ENCODE measurements at regions not wholly inside any gene's neighbourhood (a gene's known extent, or its start where the extent isn't known, plus 50 kb on each side); places are given as distances from the start of the nearest gene placed in this dataset.

GRCh38 chr12:97276661-97277429 lies 185.8 kb upstream of the RMST start:
- peak in 1 of 2 experiments; percentile 19 for DNase-seq

DNA sequence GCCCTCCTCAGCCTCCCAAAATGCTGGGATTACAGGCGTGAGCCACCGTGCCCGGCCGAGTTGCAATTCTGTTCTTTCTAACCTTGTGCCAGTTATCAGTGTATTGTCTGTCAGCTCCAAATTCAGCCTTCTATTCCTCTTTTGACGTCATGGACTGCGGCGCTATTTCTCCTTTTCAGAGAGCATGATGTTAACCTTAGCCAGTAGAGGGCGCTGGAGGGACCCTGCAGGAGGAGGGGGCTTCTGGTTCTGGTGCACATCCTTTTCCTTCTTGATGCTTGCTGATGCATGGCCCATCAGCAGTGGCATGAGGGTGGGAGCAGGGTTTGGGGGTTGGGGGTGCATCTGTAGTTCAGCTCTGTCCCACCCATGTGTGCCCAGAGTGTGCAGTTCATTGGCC lies 179.3 kb upstream of the RMST start:
- peak in 1 of 2 experiments; percentile 25 for DNase-seq

GRCh38 chr12:97288531-97288930 lies 174.1 kb upstream of the RMST start:
- DNase-seq = no peak

DNA sequence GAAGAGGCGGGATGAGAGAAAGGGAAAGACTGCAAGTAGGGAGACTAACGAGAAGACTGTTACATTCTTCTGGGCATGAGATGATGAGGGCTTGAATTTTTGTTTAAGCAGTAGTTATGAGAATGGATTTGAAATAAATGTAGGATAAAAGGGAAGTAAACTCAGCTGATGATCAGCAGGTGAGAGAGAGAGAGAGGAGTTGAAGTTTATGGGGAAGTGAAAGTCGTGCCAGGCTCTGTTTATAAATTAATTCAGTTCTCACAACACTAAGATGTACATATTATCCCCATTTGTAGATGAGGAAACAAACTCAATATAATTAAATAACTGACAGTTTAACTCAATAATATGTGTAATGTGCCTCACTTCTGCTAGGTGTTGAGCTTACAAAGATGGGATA lies 170.0 kb upstream of the RMST start:
- no peak for DNase-seq

DNA sequence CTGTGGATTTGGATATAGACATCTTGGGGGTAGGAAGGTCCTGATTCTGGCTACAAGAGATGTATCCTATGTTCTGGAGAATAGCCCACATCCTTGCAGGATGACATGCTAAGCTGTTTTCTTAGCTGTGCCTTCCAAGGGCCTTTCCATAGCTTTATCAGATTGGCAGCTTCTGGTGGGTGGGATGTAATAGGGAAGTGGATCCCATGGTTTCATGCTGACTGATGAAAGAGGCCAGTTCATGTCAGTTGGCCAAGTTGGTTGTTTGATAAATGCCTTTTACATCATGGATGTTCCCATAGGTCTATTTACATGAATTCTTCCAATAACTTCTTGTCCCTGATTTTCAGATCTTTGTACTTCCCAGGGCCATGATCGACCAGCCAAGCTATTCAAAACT lies 169.1 kb upstream of the RMST start:
- no peak for DNase-seq

DNA sequence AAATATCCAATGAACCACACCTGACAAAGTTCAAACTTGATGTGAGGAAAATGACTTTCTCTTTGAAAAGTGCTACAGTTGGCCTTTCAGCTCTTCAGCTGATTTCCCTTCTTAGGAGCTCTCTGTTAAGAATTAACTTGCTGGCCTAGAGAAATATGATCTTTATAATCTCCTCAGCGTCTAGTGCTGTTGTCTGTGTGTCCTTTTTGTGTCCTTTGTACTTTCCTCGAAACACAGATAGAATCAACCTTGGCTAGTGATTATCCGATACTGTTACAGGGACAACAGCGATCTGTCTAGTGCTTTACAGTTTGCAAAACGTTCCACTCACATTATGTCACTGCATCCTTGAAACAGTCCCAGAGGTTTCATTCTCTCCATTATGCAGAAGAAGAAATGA lies 162.8 kb upstream of the RMST start:
- no peak for DNase-seq

DNA sequence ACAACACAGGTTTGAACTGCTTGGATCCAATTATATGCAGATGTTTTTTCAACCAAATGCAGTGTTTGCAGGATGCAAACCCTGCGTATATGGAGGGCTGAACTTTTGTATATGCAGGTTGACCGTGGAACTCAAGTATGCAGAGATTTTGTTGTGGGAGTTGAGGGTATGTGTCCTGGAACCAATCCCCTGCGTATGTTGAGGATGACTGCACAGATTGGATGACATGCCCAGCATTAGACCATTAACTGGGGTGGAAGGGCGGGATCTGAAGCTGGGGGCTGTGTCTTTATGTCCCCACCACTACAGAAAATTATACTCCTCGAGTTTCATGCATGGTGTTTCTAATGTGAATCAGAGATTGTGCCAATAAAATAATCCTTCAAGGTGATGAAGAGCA lies 162.2 kb upstream of the RMST start:
- DNase-seq = no peak

DNA sequence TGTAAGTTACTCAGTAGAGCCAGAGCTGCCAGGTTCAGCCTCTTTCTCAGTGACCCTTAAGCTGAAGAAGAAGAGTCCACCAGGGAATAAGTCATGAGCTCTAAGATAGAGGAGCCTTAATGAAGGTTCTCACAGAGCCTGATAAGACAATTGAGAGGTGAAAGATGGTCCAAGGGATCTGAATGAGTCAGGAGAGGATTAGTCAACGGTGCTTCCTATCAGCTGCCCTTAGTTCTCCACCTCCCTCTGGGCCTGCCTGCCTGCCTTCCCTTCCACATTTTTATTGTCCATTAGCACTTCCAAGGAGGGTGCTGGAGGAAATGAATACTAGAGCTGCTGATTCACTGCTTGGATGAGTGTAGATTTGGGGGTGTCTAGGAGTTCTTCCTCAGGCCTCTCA lies 161.7 kb upstream of the RMST start:
- no peak for DNase-seq

DNA sequence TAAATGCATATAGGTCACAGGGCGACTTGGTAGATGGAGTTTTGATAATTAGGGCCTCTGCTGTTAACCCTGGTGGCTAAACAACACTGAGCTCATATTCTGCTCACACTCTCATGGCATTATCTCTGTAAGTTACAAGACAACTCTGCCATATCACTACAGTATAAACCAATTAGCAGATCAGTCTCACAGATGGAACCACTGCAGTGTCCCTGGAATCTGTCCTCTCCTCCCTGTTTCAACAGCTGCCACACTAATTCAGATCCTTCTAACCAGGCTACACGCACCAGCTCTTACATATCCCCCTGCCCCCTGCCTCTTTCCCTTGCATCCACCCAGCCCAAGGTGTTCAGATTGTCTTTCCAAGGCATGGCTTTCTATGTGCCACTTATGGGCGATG lies 161.0 kb upstream of the RMST start:
- no peak for DNase-seq

GRCh38 chr12:97305651-97306050 lies 157.0 kb upstream of the RMST start:
- DNase-seq = no peak

DNA sequence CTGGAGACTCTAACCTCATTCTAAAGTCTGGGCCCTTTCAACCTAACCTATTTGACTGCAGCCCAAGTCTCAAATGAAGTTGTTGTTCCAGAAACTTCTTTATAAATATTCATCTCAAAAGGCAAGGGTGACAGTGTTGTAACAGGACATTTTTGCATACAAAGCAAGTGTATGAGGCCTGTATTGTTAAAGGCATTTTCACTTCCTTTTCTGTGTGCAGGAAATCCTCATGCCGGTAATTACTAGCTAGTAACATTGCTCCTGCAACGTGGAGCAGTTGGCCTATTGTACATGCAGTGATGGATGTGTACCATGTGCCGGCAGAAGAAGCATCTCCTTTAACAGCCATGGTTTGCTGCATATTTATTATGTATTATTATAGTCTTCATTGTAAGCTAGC lies 156.5 kb upstream of the RMST start:
- peak in 1 of 2 experiments; percentile 15 for DNase-seq

GRCh38 chr12:97308576-97309198 lies 153.9 kb upstream of the RMST start:
- peak; percentile 38 to 69 for DNase-seq

DNA sequence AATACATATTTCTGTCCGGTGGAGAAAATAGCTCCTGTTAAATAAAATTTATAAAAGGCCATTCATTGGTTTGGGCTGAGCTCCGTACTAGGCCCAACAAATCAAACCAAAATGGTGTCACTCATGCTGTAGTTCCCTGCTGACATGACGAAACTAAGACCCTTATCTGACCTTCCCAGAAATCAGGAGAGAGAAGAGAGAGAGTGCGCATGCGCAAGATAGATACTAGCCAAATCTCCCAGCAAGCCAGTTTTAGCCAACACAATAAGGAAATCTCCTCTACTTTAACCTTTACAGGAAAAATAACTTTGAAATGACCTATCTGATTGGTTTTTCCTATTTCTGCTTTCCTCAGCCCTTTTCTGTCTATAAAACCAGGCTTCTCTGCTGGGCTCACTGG lies 152.7 kb upstream of the RMST start:
- DNase-seq = no peak

- no peak for DNase-seq
These were observed 150.0 kb upstream of the RMST start for GRCh38 chr12:97312570-97313135.

GRCh38 chr12:97313471-97314190 lies 149.0 kb upstream of the RMST start:
- DNase-seq = no peak

DNA sequence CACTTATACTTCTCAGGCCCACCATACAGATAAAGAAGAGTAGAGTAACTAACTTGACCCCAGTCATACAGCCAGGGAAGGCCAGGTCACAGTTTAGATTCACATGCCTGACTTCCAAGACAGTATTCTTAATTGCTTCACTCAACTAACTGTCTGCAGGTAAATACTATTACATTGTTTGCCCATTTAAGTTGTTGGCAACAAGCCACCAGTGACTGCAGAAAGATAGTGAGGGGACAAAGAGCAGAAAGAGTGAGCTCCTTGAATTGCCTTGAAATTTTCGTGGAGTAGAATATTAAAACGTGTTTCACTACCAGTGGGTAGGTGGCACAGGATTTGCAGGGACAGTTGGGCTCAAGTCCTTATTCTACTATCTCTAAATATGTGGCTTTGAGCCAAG lies 146.3 kb upstream of the RMST start:
- DNase-seq = no peak

DNA sequence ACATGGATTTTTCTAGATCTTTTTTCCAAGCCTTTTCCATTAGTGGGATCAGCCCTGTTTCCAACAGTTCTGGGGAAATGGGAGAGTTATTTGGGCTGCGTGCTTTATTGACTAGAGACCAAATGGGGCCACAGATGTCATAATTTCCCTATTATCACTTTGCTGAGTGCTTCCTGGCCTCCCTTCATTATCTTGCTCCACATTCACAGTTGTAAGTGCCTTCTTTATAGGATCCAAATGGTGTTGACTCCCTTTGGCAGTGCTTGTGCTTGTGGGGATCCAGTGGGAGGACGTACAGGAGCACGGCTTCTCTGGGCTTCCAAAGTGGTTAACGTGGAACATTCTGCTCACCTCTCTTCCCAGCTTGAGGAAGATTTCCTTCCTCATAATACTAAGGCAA lies 141.0 kb upstream of the RMST start:
- DNase-seq = no peak

- DNase-seq = no peak
These were observed 140.2 kb upstream of the RMST start for GRCh38 chr12:97322388-97322787.

- DNase-seq = no peak
These were observed 139.4 kb upstream of the RMST start for GRCh38 chr12:97323154-97323553.

DNA sequence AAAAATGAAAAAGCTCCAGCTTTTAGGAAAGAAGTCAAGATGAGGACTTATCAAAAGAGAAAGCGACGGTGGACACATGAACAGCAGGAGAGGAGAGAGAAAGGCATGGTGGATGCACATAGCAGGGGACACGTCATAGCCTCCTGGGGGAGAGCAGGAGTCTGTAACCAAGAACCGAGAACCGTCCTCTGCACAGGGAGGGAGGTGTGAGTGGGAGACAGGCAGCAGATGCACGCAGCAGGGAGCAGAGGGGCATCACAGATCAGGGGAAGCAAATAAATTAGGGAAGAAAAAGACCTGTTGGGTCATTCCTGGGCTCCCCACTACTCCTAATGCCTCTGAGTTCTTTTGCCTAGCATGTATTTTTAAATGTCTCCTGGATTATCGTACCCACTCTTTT lies 138.1 kb upstream of the RMST start:
- DNase-seq = peak in 1 of 2 experiments; percentile 37

GRCh38 chr12:97335115-97335514 lies 127.5 kb upstream of the RMST start:
- no peak for DNase-seq

DNA sequence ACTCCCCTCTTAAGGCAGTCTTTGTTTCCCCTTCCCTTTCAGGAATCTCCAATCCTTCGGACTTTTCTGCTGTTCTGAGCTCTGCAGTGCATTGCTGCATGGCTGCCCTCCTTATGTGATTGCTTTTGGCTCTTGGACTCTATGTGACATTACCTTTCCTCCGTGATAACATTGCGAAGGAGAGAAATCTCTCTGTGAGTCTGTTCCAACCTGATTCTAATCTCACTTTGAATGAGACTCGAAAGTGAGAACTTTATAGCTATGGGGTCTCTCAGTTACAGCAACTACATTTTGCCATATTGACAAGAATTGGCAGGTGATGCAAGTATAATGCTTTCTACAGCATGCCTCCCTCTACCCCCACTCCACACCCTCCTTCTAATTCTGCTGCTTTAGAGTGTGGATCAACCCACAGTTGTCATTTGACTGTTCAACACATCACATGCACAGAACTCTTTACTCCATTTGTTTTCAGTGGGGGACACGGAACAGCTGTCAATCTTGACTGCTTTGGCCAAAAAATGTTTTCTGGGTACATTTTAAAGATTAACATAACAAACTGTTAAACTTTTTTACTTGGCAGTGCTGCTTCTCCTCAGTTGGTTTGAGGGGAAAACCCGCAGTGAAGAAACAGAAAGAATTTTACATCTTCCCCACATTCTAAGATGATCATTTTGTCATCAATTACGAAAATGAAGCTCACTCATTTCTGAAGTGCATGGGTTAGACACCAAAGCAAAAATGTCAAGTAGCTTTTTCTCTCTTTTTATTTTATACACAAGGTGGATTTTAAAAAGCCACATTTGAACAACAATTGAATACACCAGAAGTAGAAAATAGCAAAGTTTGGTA lies 125.5 kb upstream of the RMST start:
- no peak for DNase-seq

DNA sequence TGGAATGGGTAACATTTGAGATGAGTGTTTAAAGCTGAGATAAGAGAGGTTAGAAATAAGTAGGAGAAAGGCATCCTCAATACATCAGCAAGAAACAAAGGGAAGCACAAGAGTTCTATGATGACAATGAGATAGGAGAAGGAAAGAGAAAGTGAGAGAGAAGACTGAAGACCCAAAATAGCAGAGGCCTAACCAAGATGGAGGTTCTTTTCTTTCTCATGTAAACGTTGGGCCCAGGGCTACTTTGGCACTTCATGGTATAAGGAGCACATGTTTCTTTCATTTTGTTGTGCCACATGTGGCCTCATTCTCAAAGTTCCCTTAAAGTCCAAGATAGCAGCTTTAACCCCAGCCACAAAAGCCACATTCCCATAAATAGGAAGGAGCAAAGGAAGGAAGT lies 120.5 kb upstream of the RMST start:
- DNase-seq = no peak
